ENCODE measurements at regions not wholly inside any gene's neighbourhood (a gene's known extent, or its start where the extent isn't known, plus 50 kb on each side); places are given as distances from the start of the nearest gene placed in this dataset.

GRCh38 chr11:98955551-98955950, 65.2 kb upstream of the CNTN5 start:
- no peak overlapping the region for H3K4me3 ChIP-seq (ENCODE audit: low read depth, low read length)
- no peak for DNase-seq (ENCODE audit: low read depth)
- no peak for TF ChIP-seq CTCF (conservative IDR thresholded peaks at IDR 0.05; ENCODE audit: low read depth, low read length)

- DNase-seq (ENCODE audit: low read depth), result no peak
- TF ChIP-seq CTCF (conservative IDR thresholded peaks at IDR 0.05; ENCODE audit: low read depth, low read length), result no peak
- no peak overlapping the region for H3K4me3 ChIP-seq (ENCODE audit: low read depth, low read length)
Measured at GRCh38 chr11:98964146-98964545, 56.6 kb upstream of the CNTN5 start.

- H3K4me3 ChIP-seq (ENCODE audit: low read depth, low read length), result no peak overlapping the region
- TF ChIP-seq CTCF (conservative IDR thresholded peaks at IDR 0.05; ENCODE audit: low read depth, low read length), result no peak
- no peak for DNase-seq (ENCODE audit: low read depth)
Measured at GRCh38 chr11:98965358-98965757, 55.4 kb upstream of the CNTN5 start.

GRCh38 chr11:98965775-98966174, 55.0 kb upstream of the CNTN5 start:
- no peak for TF ChIP-seq CTCF (conservative IDR thresholded peaks at IDR 0.05; ENCODE audit: low read depth, low read length)
- no peak for DNase-seq (ENCODE audit: low read depth)
- H3K4me3 ChIP-seq (ENCODE audit: low read depth, low read length), result no peak overlapping the region

GRCh38 chr11:98967005-98967404, 53.7 kb upstream of the CNTN5 start:
- DNase-seq (ENCODE audit: low read depth), result peak; percentile 2
- H3K4me3 ChIP-seq (ENCODE audit: low read depth, low read length), result no peak overlapping the region
- TF ChIP-seq CTCF (conservative IDR thresholded peaks at IDR 0.05; ENCODE audit: low read depth, low read length), result no peak
